ENCODE measurements at regions not wholly inside any gene's neighbourhood (a gene's known extent, or its start where the extent isn't known, plus 50 kb on each side); places are given as distances from the start of the nearest gene placed in this dataset.

DNA sequence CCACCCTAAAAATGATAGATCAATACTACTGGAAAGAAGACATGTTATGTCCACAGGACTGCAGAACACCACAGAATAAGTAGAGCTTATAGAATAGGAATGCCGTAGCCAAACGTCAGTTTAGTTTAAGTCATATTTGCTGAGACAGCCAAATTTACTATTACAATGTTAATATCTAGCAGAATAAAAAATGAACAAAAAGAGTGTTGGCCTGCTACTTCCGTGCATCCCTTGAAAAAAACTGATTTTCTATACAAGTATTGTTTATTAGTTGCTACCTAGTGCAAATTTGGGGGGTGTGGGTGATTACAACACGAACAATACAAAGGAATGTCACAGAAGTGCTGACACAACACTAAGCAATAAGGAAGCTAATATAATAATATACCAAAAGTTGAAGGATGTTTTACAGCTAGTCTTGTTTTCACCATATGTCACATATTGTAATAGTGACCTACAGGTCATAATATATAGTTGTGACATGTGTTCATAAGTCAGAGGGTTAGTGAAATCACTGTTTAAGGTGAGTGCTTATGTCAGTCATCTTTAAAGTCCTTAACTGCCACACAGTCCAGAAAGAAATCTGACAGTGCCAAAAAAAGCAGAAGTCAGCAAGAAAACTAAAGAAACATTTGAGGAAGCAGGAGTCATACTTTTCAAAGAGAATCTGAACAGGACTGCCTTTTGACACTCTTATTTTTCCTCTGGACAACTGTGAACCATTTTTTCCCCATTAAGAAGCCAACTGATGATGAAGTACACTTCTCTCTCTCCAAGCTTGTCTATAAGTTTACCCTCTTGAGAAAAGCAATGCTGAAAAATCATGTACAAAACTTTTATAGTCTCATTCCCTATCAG is 376.4 kb downstream of the ZEB2 start:
- TF ChIP-seq, protein P1, sequence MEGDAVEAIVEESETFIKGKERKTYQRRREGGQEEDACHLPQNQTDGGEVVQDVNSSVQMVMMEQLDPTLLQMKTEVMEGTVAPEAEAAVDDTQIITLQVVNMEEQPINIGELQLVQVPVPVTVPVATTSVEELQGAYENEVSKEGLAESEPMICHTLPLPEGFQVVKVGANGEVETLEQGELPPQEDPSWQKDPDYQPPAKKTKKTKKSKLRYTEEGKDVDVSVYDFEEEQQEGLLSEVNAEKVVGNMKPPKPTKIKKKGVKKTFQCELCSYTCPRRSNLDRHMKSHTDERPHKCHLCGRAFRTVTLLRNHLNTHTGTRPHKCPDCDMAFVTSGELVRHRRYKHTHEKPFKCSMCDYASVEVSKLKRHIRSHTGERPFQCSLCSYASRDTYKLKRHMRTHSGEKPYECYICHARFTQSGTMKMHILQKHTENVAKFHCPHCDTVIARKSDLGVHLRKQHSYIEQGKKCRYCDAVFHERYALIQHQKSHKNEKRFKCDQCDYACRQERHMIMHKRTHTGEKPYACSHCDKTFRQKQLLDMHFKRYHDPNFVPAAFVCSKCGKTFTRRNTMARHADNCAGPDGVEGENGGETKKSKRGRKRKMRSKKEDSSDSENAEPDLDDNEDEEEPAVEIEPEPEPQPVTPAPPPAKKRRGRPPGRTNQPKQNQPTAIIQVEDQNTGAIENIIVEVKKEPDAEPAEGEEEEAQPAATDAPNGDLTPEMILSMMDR (IDR thresholded peaks at IDR 0.05; ENCODE audit: insufficient read depth, low read length, poor library complexity, severe bottlenecking): no peak
- TF ChIP-seq EZH2phosphoT487 (conservative IDR thresholded peaks at IDR 0.05; ENCODE audit: low read length): no peak

Measured in SU-DHL-6 (cell line).